GM04504 (cell line): ENCODE measurements at regions not wholly inside any gene's neighbourhood (a gene's known extent, or its start where the extent isn't known, plus 50 kb on each side); places are given as distances from the start of the nearest gene placed in this dataset.

Experiments
- DNase-seq: peaks from one replicate; pipeline ENCODE4 v3.0.0-alpha.2; 2012; ENCODE audit warnings: low read depth

GRCh38 chr2:193980599-193980998 is 1676.4 kb upstream of the SLC39A10 start:
- no peak for DNase-seq

GRCh38 chr2:193973781-193974180 is 1683.2 kb upstream of the SLC39A10 start:
- DNase-seq: no peak

- DNase-seq: peak; percentile 20
Measured at GRCh38 chr2:193966590-193966989, 1690.4 kb upstream of the SLC39A10 start.

GRCh38 chr2:193965263-193965662 is 1691.8 kb upstream of the SLC39A10 start:
- DNase-seq: no peak

GRCh38 chr2:193963472-193964119 is 1693.4 kb upstream of the SLC39A10 start:
- peak; percentile 4 for DNase-seq

DNA sequence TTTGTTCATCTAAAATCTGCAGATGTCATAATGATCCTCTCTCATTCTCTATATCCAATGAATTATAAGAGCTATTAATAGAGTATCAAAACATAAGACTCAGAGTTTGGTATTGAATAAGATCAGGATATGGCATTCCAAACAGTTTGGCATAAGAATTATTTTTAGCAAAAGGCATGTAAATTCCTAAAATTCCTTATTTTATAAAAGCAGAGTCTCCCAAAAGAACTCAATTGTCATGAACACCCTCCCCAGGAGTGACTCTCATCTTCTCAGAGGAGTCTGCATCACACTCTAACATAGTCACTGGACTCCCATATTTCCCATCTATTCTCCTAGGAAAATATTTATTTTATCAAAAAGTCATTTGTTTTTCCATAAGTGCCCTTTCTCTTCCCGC is 1710.2 kb upstream of the SLC39A10 start:
- DNase-seq: no peak

GRCh38 chr2:193943406-193943960 is 1713.5 kb upstream of the SLC39A10 start:
- no peak for DNase-seq

GRCh38 chr2:193935114-193935513 is 1721.9 kb upstream of the SLC39A10 start:
- no peak for DNase-seq

DNA sequence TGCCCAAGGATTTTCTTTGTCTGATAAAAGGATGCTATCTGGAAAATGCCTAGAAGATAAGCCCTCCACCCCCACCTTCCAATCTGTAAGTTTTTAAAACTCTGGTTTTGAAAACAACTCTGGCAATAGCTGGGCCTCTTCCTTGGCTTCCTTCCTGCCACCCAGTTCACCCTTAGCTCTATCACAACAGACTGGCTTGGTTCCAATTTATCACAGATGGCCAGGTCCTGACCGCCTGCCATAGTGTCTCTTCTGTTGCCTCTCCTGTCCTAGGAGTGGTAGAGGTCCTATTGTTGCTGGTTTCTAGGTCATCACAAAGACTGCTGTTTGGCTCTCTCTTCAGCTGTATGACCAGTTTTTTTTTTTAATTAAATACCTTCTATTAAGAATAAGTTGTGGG is 1727.9 kb upstream of the SLC39A10 start:
- DNase-seq: no peak

- no peak for DNase-seq
Measured at GRCh38 chr2:193907561-193907960, 1712.8 kb upstream of the TMEFF2 start.

DNA sequence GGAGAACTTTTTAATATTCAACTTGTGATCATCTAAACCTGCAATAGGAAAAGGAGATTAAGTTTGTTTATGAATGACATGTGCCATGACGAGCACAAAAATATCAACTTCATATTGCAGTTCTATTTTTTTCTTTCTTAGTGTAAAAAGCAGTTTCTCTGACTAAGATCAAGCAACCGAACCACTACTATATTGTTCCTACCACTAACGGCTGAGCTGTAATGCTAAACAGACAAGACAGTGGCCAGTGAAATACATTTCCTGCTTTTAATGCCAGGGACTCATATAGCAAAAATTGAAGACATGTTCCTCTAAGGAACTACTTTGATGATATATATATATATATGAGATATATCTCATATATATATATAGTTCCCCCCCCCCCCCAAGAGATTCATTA is 1705.6 kb upstream of the TMEFF2 start:
- DNase-seq: no peak

DNA sequence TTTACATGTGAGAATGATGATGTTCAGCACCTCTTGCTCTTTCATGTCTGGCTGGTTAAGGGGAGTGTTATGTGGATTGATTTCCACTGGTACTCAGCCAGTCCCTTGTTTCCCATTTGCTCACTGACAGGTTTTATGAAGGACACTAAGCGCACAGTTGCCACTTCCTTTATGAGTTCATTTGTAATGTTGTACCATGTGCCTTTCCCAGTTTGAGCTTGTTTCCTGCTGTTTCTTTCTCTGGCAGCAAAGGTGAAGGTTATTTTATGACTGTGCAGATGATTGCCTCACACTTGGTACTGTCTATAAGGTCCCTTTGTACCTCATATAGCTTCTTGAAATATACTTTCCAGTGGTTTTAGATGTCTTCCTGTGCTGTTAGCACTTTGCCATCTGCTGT is 1700.5 kb upstream of the TMEFF2 start:
- DNase-seq: no peak

GRCh38 chr2:193894081-193894480 is 1699.3 kb upstream of the TMEFF2 start:
- no peak for DNase-seq

DNA sequence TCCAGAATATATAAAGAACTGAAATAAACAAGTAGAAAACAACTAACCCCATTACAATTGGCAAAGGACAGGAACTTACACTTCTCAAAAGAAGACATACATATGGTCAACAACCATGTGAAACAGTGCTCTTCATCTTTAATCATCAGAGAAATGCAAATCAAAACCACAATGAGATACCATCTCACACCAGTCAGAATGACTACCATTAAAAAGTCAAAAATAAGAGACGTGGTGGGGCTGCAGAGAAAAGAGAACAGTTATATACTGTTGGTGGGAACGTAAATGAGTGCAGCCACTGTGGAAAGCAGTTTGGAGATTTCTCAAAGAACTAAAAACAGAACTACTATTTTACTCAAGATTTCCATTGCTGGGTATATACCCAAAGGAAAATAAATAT is 1696.3 kb upstream of the TMEFF2 start:
- no peak for DNase-seq

DNA sequence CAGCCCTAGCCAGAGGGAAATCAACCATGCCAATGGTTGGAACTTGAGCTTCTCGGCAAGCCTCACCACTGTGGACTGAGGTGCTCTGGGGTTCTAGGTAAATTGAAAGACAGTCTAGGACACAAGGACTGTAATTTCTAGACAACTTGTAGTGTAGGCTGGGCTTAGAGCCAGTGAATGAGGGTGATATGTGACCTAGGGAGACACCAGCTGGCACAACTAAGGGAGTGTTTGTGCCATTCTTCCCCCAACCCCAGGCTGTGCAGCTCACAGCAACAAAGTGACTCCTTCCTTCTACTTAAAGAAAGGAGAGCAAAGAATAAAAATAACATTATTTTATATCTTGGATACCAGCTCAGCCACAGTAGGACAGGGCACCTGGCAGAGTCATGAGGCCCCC is 1690.7 kb upstream of the TMEFF2 start:
- DNase-seq: no peak

- no peak for DNase-seq
Measured at GRCh38 chr2:193883820-193884219, 1689.1 kb upstream of the TMEFF2 start.

- DNase-seq: no peak
Measured at GRCh38 chr2:193876980-193877379, 1682.2 kb upstream of the TMEFF2 start.

DNA sequence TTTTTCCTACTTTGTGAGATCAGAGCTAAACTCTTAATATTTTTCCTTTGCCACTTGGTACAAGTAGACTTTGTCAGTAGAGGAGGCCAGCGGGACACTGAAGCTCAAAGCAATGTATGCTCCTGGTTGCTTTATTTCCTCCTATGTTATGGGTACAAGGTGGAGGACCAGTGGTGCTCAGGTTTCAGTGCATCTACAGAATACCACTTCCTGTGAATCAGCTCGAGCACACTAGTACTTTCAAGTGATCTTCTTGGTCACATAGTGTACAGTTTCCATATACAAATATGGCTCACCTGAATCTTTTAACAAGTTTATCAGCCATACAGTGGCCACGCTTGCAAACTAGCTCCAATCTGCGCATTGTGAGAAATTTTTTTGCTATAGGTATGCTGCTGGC is 1674.8 kb upstream of the TMEFF2 start:
- no peak for DNase-seq

GRCh38 chr2:193868833-193869232 is 1674.1 kb upstream of the TMEFF2 start:
- no peak for DNase-seq

DNA sequence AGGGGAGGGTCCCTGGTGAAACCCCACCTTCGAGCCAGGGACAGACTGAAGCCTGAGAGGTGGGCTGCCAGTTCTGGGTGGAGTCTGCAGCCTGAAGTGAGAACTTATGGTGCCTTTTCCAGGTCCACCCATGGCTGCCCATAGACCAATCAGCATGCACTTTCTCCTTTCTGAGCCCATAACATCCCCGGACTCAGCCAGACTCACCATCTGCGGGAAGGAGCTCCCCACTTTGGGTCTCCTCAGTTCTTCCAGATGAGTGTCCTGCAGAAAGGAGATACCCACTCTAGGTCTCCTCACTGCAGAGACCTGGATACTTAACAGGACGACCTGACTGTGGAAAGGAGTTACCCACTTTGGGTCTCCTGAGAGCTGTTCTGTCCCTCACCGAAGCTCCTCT is 1673.4 kb upstream of the TMEFF2 start:
- DNase-seq: no peak

- DNase-seq: no peak
Measured at GRCh38 chr2:193867454-193867853, 1672.7 kb upstream of the TMEFF2 start.

GRCh38 chr2:193861557-193861956 is 1666.8 kb upstream of the TMEFF2 start:
- DNase-seq: no peak

DNA sequence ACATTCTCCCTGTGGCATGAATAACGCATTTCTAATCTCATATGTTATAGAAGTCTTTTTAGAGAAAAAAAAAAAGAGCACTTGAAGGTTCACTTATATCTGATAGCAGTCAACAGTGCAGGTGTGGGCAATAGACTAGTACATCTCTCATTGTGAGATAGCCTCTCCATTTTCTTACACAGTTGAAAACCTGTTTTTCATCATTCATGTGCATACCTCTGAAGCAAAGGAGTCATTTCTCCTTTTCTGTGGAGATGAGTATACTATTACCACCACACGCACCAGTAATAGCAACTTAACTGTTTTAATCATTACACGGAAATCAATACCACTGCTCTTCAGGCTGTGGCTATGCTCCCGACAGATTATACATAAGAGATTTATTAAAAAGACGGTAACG is 1653.3 kb upstream of the TMEFF2 start:
- no peak for DNase-seq

DNA sequence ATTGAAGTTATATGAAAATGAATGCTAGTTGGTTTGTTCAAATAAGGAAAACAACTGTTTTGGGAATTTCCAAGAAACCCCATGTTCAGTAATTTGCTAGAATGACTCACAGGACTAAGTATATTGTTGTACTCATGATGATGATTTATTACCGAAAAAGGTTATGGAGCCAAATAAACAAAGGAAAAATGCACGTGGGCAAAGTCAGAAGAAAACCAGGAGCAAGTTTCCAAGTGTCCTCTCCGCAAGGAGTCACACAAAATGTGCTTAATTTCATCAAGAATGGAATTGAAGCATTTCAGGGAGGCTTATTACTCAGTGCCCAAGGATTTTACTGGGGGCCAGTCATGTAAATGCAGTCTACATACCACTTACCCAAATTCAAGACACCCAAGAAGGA is 1652.4 kb upstream of the TMEFF2 start:
- DNase-seq: peak; percentile 23
